HCT116 (cell line): ENCODE measurements at regions not wholly inside any gene's neighbourhood (a gene's known extent, or its start where the extent isn't known, plus 50 kb on each side); places are given as distances from the start of the nearest gene placed in this dataset.

ENCODE experiments used
- ATAC-seq: fragments of 200-7000 bp; cut with Tn5 transposase; 2 replicates; pipeline ENCODE4 v1.9.1; 2020; ENCODE audit warnings: mild to moderate bottlenecking, moderate library complexity
- BruUV-seq: library from RNA; stranded (reverse); fragments of 400-500 nt; replicated peaks from 2 replicates; lab custom pipeline; 2021; lab: Mats Ljungman, UMichigan
- CTCF ChIA-PET: fragments of 300-600 bp; sonication (Branson Sonifier 250); formaldehyde crosslinking; loops from one replicate; lab custom pipeline; 2021; ENCODE audit warnings: antibody characterized with exemption; lab: Charles Lee
- POLR2A ChIA-PET: fragments of 300-600, 350-600 bp; sonication (Branson Sonifier 250); formaldehyde crosslinking; loops from one replicate; lab custom pipeline; 2021; ENCODE audit warnings: antibody characterized with exemption; lab: Charles Lee
- RAD21 ChIA-PET, 2 experiments: fragments of 300-600 bp; sonication (Branson Sonifier 250); formaldehyde crosslinking; loops; one replicate each; lab custom pipeline; 2023; ENCODE audit warnings: low total read pairs in 2 of 2; ENCODE audit not compliant: uncharacterized antibody in 2 of 2, unreplicated experiment in 2 of 2, low non-redundant PET in 1 of 2; lab: Charles Lee
- DNase-seq: peaks from one replicate; pipeline ENCODE4 v3.0.0-alpha.2; 2010; ENCODE audit warnings: low read depth, low spot score
- H2AFZ ChIP-seq: fragments of 200-600 bp; shearing (Covaris generic), sonication (generic); 2 replicates; pipeline ENCODE4 v1.6.1; 2017; ENCODE audit warnings: low read depth, mixed run types, mixed read lengths, antibody characterized with exemption, low read length; ENCODE audit not compliant: poor library complexity, severe bottlenecking
- H3K27ac ChIP-seq: 2 replicates; pipeline ENCODE4 v1.5.1; 2012; ENCODE audit warnings: low read depth, low read length
- H3K27me3 ChIP-seq: fragments of 200-600 bp; sonication (generic); 2 replicates; pipeline ENCODE4 v1.6.1; 2016; ENCODE audit warnings: mixed run types, low read length, mixed read lengths; ENCODE audit not compliant: insufficient read depth
- H3K36me3 ChIP-seq, 2 experiments: fragments of 200-500 bp in 1 of 2; fragments of 200-600 bp in 1 of 2; sonication (Bioruptor generic) in 1 of 2; sonication (generic) in 1 of 2; 2 replicates each; pipeline versions ENCODE4 v1.5.1 to v1.6.1; 2014 to 2016; ENCODE audit warnings: low read length in 2 of 2, inconsistent platforms in 1 of 2, mixed read lengths in 1 of 2, mixed run types in 1 of 2; ENCODE audit not compliant: insufficient read depth in 2 of 2, control insufficient read depth in 1 of 2
- H3K4me1 ChIP-seq, 2 experiments: fragments of 200-600 bp in 1 of 2; sonication (generic) in 1 of 2; 2 replicates each; pipeline versions ENCODE4 v1.5.1 to v1.6.1; 2012 to 2017; ENCODE audit warnings: low read length in 2 of 2, inconsistent platforms in 1 of 2, mild to moderate bottlenecking in 1 of 2, mixed read lengths in 1 of 2, mixed run types in 1 of 2, moderate library complexity in 1 of 2; ENCODE audit not compliant: insufficient read depth in 2 of 2, control insufficient read depth in 1 of 2
- H3K4me2 ChIP-seq: fragments of 200-600 bp; sonication (generic); 2 replicates; pipeline ENCODE4 v1.6.1; 2017; ENCODE audit warnings: mixed run types, low read length, mixed read lengths
- H3K4me3 ChIP-seq, 2 experiments: fragments of 200-600 bp in 1 of 2; sonication (generic) in 1 of 2; replicated peaks in 1 of 2; 2 replicates each; pipeline ENCODE4 v1.5.1; 2011 to 2016; ENCODE audit warnings: low read length in 2 of 2, control low read depth in 1 of 2, low read depth in 1 of 2, mild to moderate bottlenecking in 1 of 2, mixed read lengths in 1 of 2, mixed run types in 1 of 2
- H3K79me2 ChIP-seq: fragments of 200-600 bp; sonication (generic); 2 replicates; pipeline ENCODE4 v1.6.1; 2017; ENCODE audit warnings: mild to moderate bottlenecking, mixed run types, low read length, moderate library complexity, mixed read lengths; ENCODE audit not compliant: insufficient read depth
- H3K9ac ChIP-seq: fragments of 200-600 bp; sonication (generic); 2 replicates; pipeline ENCODE4 v1.6.1; 2016; ENCODE audit warnings: low read length, mixed read lengths
- H3K9me2 ChIP-seq: fragments of 200-600 bp; sonication (generic), shearing (Covaris generic); 2 replicates; pipeline ENCODE4 v1.6.1; 2017; ENCODE audit warnings: mixed run types, mild to moderate bottlenecking, moderate library complexity; ENCODE audit not compliant: insufficient read depth
- H3K9me3 ChIP-seq, 2 experiments: fragments of 200-500 bp in 1 of 2; fragments of 200-600 bp in 1 of 2; sonication (Bioruptor generic) in 1 of 2; sonication (generic) in 1 of 2; 2 replicates each; pipeline ENCODE4 v1.6.1; 2014 to 2017; ENCODE audit warnings: low read length in 2 of 2, mixed read lengths in 2 of 2, inconsistent platforms in 1 of 2, low read depth in 1 of 2, mild to moderate bottlenecking in 1 of 2, mixed run types in 1 of 2, moderate library complexity in 1 of 2; ENCODE audit not compliant: control insufficient read depth in 1 of 2, insufficient read depth in 1 of 2
- H4K20me1 ChIP-seq: fragments of 200-600 bp; sonication (generic), shearing (Covaris generic); 2 replicates; pipeline ENCODE4 v1.6.1; 2017; ENCODE audit warnings: mixed run types, mild to moderate bottlenecking, moderate library complexity; ENCODE audit not compliant: insufficient read depth
- EZH2 ChIP-seq: fragments of 200-600 bp; sonication (generic); IDR thresholded peaks from 2 replicates; pipeline ENCODE4 v1.6.1; 2017; ENCODE audit warnings: antibody characterized with exemption, mixed run types
- EZH2phosphoT487 ChIP-seq: fragments of 200-600 bp; IDR thresholded peaks from 2 replicates; pipeline ENCODE4 v1.6.1; 2018; ENCODE audit warnings: antibody characterized with exemption, borderline replicate concordance
- RAD21 ChIP-seq: IDR thresholded peaks from 2 replicates; pipeline ENCODE4 v1.6.1; 2012; ENCODE audit warnings: low read depth, mild to moderate bottlenecking
- YY1 ChIP-seq: IDR thresholded peaks from 2 replicates; pipeline ENCODE4 v1.6.1; 2011; ENCODE audit warnings: low read length, low read depth, moderate library complexity, mild to moderate bottlenecking; ENCODE audit not compliant: insufficient replicate concordance; ENCODE audit errors: extremely low read depth
- ZNF274 ChIP-seq: fragments of 200-500 bp; sonication (Bioruptor generic); IDR thresholded peaks from 2 replicates; pipeline ENCODE4 v1.6.1; 2014; ENCODE audit warnings: mild to moderate bottlenecking, low read depth, low read length, inconsistent platforms
- intact Hi-C: fragments of 100-400 bp; cut with micrococcal nuclease; formaldehyde crosslinking; loops from 2 replicates; pipeline ENCODE4 v1.10.0; 2022
- TF ChIP-seq, protein P1 (sequence below): IDR thresholded peaks from 2 replicates; pipeline ENCODE4 v1.6.1; 2011; ENCODE audit warnings: mild to moderate bottlenecking, low read length, moderate library complexity; ENCODE audit not compliant: insufficient replicate concordance; ENCODE audit errors: extremely low read depth
- TF ChIP-seq, protein P2 (sequence below), 3 experiments: fragments of 200-600 bp in 1 of 3; sonication (generic) in 1 of 3; IDR thresholded peaks in 2 of 3; conservative IDR thresholded peaks in 1 of 3; 2 replicates each; pipeline ENCODE4 v1.5.1; 2012 to 2017; ENCODE audit warnings: low read depth in 2 of 3, low read length in 2 of 3, antibody characterized with exemption in 1 of 3, borderline replicate concordance in 1 of 3, control low read depth in 1 of 3, mild to moderate bottlenecking in 1 of 3, mixed read lengths in 1 of 3, mixed run types in 1 of 3, moderate library complexity in 1 of 3; ENCODE audit not compliant: insufficient read depth in 1 of 3
- TF ChIP-seq, protein P3 (sequence below): IDR thresholded peaks from 2 replicates; pipeline ENCODE4 v1.6.1; 2012

DNA sequence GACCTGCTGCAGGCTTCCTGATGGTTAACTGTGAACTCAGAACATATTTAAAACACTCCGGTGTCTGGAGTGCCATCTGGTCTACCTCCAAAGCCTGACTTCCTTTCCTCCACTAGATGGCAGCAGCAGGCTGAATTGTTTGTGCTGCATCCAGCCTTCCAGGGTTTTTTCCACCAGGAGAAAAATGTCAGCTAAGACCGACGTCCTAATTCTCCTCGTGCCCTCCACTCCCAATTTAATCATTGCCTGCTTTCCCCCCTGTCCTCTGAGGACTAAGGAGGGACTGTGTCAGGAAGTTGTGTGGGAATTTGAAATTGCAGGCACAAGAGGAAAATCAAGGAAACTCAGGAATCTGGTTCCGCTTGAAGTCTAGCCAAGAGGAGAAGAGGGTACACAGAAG lies 165.2 kb upstream of the UMPS start:
- peaks cover 22% of the 10 kb centered on the region; the same call in 1 of the 2 replicates for H3K27me3 ChIP-seq
- intact Hi-C loops, result loop anchor here (1.0 to 10.0 kb wide), 5 partner anchors 124 to 1020 kb away; no protein-coding TSS in a partner anchor
- no peaks in the 10 kb centered on the region for H3K36me3 ChIP-seq
- H3K9me3 ChIP-seq, result no peaks in the 10 kb centered on the region
- no TSS peak for BruUV-seq
- no peaks in the 10 kb centered on the region for H4K20me1 ChIP-seq
- ChIA-PET POLR2A (no interaction called here), CTCF (interaction anchor here (0.6 to 6.5 kb wide), 6 partner anchors 119 to 336 kb away, joined by 3 to 82 read pairs (median 6); no protein-coding TSS in a partner anchor), RAD21 (interaction anchor here (0.6 to 2.3 kb wide), 4 partner anchors 52 to 196 kb away, joined by 3 to 13 read pairs (median 4); no protein-coding TSS in a partner anchor)
- H3K27ac ChIP-seq, result no peak overlapping the region
- H3K4me3 ChIP-seq, result no peak overlapping the region
- H2AFZ ChIP-seq, result peak overlapping the region; percentile 73
- no peaks in the 10 kb centered on the region for H3K9me2 ChIP-seq
- H3K4me1 ChIP-seq, result peaks cover 0 to 8% of the 10 kb centered on the region in 2 experiments; a peak in 2 of 4 replicates
- no peak overlapping the region for H3K9ac ChIP-seq
- peak; percentile 89 for ATAC-seq
- peak; percentile 69 for DNase-seq
- peak overlapping the region; percentile 45 for H3K4me2 ChIP-seq
- no peaks in the 10 kb centered on the region for H3K79me2 ChIP-seq
- TF ChIP-seq ZNF274 (no peak), EZH2 (no peak), RAD21 (peak; percentile 94), YY1 (peak; percentile 26), EZH2phosphoT487 (no peak)
- TF ChIP-seq, protein P1, sequence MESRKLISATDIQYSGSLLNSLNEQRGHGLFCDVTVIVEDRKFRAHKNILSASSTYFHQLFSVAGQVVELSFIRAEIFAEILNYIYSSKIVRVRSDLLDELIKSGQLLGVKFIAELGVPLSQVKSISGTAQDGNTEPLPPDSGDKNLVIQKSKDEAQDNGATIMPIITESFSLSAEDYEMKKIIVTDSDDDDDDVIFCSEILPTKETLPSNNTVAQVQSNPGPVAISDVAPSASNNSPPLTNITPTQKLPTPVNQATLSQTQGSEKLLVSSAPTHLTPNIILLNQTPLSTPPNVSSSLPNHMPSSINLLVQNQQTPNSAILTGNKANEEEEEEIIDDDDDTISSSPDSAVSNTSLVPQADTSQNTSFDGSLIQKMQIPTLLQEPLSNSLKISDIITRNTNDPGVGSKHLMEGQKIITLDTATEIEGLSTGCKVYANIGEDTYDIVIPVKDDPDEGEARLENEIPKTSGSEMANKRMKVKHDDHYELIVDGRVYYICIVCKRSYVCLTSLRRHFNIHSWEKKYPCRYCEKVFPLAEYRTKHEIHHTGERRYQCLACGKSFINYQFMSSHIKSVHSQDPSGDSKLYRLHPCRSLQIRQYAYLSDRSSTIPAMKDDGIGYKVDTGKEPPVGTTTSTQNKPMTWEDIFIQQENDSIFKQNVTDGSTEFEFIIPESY, result no peak
- TF ChIP-seq, protein P2, sequence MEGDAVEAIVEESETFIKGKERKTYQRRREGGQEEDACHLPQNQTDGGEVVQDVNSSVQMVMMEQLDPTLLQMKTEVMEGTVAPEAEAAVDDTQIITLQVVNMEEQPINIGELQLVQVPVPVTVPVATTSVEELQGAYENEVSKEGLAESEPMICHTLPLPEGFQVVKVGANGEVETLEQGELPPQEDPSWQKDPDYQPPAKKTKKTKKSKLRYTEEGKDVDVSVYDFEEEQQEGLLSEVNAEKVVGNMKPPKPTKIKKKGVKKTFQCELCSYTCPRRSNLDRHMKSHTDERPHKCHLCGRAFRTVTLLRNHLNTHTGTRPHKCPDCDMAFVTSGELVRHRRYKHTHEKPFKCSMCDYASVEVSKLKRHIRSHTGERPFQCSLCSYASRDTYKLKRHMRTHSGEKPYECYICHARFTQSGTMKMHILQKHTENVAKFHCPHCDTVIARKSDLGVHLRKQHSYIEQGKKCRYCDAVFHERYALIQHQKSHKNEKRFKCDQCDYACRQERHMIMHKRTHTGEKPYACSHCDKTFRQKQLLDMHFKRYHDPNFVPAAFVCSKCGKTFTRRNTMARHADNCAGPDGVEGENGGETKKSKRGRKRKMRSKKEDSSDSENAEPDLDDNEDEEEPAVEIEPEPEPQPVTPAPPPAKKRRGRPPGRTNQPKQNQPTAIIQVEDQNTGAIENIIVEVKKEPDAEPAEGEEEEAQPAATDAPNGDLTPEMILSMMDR (IDR thresholded peaks at IDR 0.05 in 2 of 3, conservative IDR thresholded peaks at IDR 0.05 in 1 of 3; ENCODE audit: borderline replicate concordance in 1 of 3, insufficient read depth in 1 of 3, low read depth in 2 of 3, low read length in 2 of 3), result peak; percentile 86 to 90 (median 88)
- TF ChIP-seq, protein P3, sequence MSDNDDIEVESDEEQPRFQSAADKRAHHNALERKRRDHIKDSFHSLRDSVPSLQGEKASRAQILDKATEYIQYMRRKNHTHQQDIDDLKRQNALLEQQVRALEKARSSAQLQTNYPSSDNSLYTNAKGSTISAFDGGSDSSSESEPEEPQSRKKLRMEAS, result no peak
